Neural cell (in vitro differentiated cells): ENCODE measurements at regions not wholly inside any gene's neighbourhood (a gene's known extent, or its start where the extent isn't known, plus 50 kb on each side); places are given as distances from the start of the nearest gene placed in this dataset.

ENCODE experiments used
- H2AFZ ChIP-seq: fragments of 200-600, 300-800 bp; sonication (generic), shearing (Covaris generic); 2 replicates; pipeline ENCODE4 v1.6.0; 2014; ENCODE audit warnings: low read depth, mild to moderate bottlenecking, antibody characterized with exemption, low read length, moderate library complexity
- H3F3A ChIP-seq: fragments of 200-600 bp; shearing (Covaris generic); 2 replicates; pipeline ENCODE4 v1.6.1; 2016; ENCODE audit warnings: mild to moderate bottlenecking, moderate library complexity, mixed read lengths, antibody characterized with exemption, low read length; ENCODE audit not compliant: insufficient read depth, poor library complexity, severe bottlenecking
- H3K27ac ChIP-seq: fragments of 200-600, 300-800 bp; sonication (generic), shearing (Covaris generic); 2 replicates; pipeline ENCODE4 v1.5.1; 2014; ENCODE audit warnings: mild to moderate bottlenecking, low read length, moderate library complexity
- H3K27me3 ChIP-seq: fragments of 300-800, 200-600 bp; sonication (generic), shearing (Covaris generic); 2 replicates; pipeline ENCODE4 v1.6.0; 2014; ENCODE audit warnings: mild to moderate bottlenecking, low read depth, low read length, moderate library complexity; ENCODE audit not compliant: insufficient read depth
- H3K36me3 ChIP-seq: fragments of 300-800, 200-600 bp; sonication (generic), shearing (Covaris generic); 2 replicates; pipeline ENCODE4 v1.5.1; 2014; ENCODE audit warnings: mild to moderate bottlenecking, antibody characterized with exemption, low read length, moderate library complexity; ENCODE audit not compliant: insufficient read depth
- H3K4me2 ChIP-seq: fragments of 300-800, 200-600 bp; sonication (generic), shearing (Covaris generic); 2 replicates; pipeline ENCODE4 v1.6.0; 2014; ENCODE audit warnings: mild to moderate bottlenecking, low read length
- H3K4me3 ChIP-seq: fragments of 300-800, 200-600 bp; sonication (generic), shearing (Covaris generic); 2 replicates; pipeline ENCODE4 v1.5.1; 2014; ENCODE audit warnings: mild to moderate bottlenecking, low read length, moderate library complexity
- H3K79me2 ChIP-seq: fragments of 200-600 bp; shearing (Covaris generic); replicated peaks from 2 replicates; pipeline ENCODE4 v1.6.0; 2014; ENCODE audit warnings: mild to moderate bottlenecking, low read length, moderate library complexity; ENCODE audit not compliant: insufficient read depth
- H3K9ac ChIP-seq: fragments of 300-800, 200-600 bp; sonication (generic), shearing (Covaris generic); 2 replicates; pipeline ENCODE4 v1.6.1; 2016; ENCODE audit warnings: mild to moderate bottlenecking, low read length, mixed read lengths
- H3K9me2 ChIP-seq: fragments of 200-600 bp; shearing (Covaris generic); 2 replicates; pipeline ENCODE4 v1.6.1; 2016; ENCODE audit warnings: mild to moderate bottlenecking, low read length, mixed read lengths; ENCODE audit not compliant: insufficient read depth
- H3K9me3 ChIP-seq: fragments of 200-600, 300-800 bp; sonication (generic), shearing (Covaris generic); 2 replicates; pipeline ENCODE4 v1.6.1; 2016; ENCODE audit warnings: mild to moderate bottlenecking, mixed run types, low read length, moderate library complexity, mixed read lengths
- H4K20me1 ChIP-seq: fragments of 200-600 bp; shearing (Covaris generic); 2 replicates; pipeline ENCODE4 v1.6.1; 2016; ENCODE audit warnings: mild to moderate bottlenecking, mixed run types; ENCODE audit not compliant: insufficient read depth
- CTCF ChIP-seq: fragments of 450-650 bp; IDR thresholded peaks from 2 replicates; pipeline ENCODE4 v1.5.1; 2014; ENCODE audit warnings: antibody characterized with exemption, mild to moderate bottlenecking, moderate library complexity; ENCODE audit not compliant: poor library complexity, severe bottlenecking
- EP300 ChIP-seq: fragments of 450-650 bp; conservative IDR thresholded peaks from 2 replicates; pipeline ENCODE4 v1.6.1; 2014; ENCODE audit warnings: antibody characterized with exemption, mild to moderate bottlenecking, moderate library complexity; ENCODE audit not compliant: poor library complexity, severe bottlenecking
- EZH2 ChIP-seq: fragments of 200-600, 300-800 bp; shearing (Covaris generic), sonication (generic); IDR thresholded peaks from 2 replicates; pipeline ENCODE4 v1.6.1; 2014; ENCODE audit warnings: antibody characterized with exemption, low read length, borderline replicate concordance, mild to moderate bottlenecking; ENCODE audit not compliant: insufficient read depth, poor library complexity, severe bottlenecking
- MXI1 ChIP-seq: fragments of 450-650 bp; conservative IDR thresholded peaks from 2 replicates; pipeline ENCODE4 v1.6.1; 2014; ENCODE audit warnings: antibody characterized with exemption, mild to moderate bottlenecking; ENCODE audit not compliant: poor library complexity, severe bottlenecking
- POLR2AphosphoS5 ChIP-seq: IDR thresholded peaks from 2 replicates; pipeline ENCODE4 v1.6.1; 2012
- RAD21 ChIP-seq: fragments of 450-650 bp; conservative IDR thresholded peaks from 2 replicates; pipeline ENCODE4 v1.6.1; 2014; ENCODE audit warnings: antibody characterized with exemption, mild to moderate bottlenecking, moderate library complexity
- REST ChIP-seq: IDR thresholded peaks from 2 replicates; pipeline ENCODE4 v1.6.1; 2012; ENCODE audit warnings: borderline replicate concordance
- SMC3 ChIP-seq: fragments of 450-650 bp; conservative IDR thresholded peaks from 2 replicates; pipeline ENCODE4 v1.6.1; 2014; ENCODE audit warnings: antibody characterized with exemption, mild to moderate bottlenecking, moderate library complexity; ENCODE audit not compliant: poor library complexity
- TAF1 ChIP-seq: IDR thresholded peaks from 2 replicates; pipeline ENCODE4 v1.6.1; 2012; ENCODE audit warnings: low read depth

DNA sequence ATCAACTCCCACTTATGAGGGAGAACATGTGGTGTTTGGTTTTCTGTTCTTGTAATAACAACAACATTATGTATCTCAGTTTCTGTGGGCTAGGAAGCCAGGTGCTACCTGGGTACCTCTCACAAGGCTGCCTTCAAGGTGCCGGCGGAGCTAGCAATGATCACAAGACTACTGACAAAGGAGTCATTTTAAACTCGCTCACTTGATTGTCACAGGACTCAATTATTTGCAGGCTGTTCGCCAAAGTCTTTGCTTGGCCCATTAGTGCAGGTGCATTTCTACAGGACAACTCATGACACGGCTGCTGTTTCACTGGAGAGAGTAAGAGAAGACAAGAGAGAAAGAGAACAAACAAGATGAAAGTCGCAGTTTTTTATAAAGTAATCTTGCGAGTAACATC lies 1237.4 kb upstream of the TMPRSS15 start:
- H3F3A ChIP-seq = no peaks in the 10 kb centered on the region
- H3K9me3 ChIP-seq = no peaks in the 10 kb centered on the region
- no peak overlapping the region for H3K4me2 ChIP-seq
- H3K79me2 ChIP-seq = no peaks in the 10 kb centered on the region
- H3K4me3 ChIP-seq = no peak overlapping the region
- no peaks in the 10 kb centered on the region for H3K36me3 ChIP-seq
- H2AFZ ChIP-seq = no peak overlapping the region
- no peaks in the 10 kb centered on the region for H4K20me1 ChIP-seq
- H3K27me3 ChIP-seq = no peaks in the 10 kb centered on the region
- TF ChIP-seq MXI1 (no peak), CTCF (no peak), RAD21 (no peak), POLR2AphosphoS5 (no peak), EZH2 (no peak), EP300 (no peak), TAF1 (no peak), SMC3 (no peak), REST (no peak)
- no peak overlapping the region for H3K9ac ChIP-seq
- H3K9me2 ChIP-seq = no peaks in the 10 kb centered on the region
- no peak overlapping the region for H3K27ac ChIP-seq

GRCh38 chr21:19648391-19648790 lies 1244.8 kb upstream of the TMPRSS15 start:
- H3K36me3 ChIP-seq = no peaks in the 10 kb centered on the region

More at GRCh38 chr21:19648391-19648790, 1244.8 kb upstream of the TMPRSS15 start:
- no peaks in the 10 kb centered on the region for H3K9me3 ChIP-seq
- no peak overlapping the region for H2AFZ ChIP-seq
- no peak overlapping the region for H3K9ac ChIP-seq
- H3K4me3 ChIP-seq = no peak overlapping the region
- TF ChIP-seq EZH2 = no peak
- TF ChIP-seq SMC3 = no peak
- no peak for TF ChIP-seq TAF1
- no peak for TF ChIP-seq EP300
- no peak for TF ChIP-seq REST
- TF ChIP-seq CTCF = no peak
- no peak for TF ChIP-seq MXI1
- TF ChIP-seq RAD21 = no peak
- no peak for TF ChIP-seq POLR2AphosphoS5
- H4K20me1 ChIP-seq = no peaks in the 10 kb centered on the region
- no peaks in the 10 kb centered on the region for H3K27me3 ChIP-seq
- no peaks in the 10 kb centered on the region for H3K79me2 ChIP-seq
- H3K27ac ChIP-seq = no peak overlapping the region
- H3F3A ChIP-seq = no peaks in the 10 kb centered on the region
- no peak overlapping the region for H3K4me2 ChIP-seq
- no peaks in the 10 kb centered on the region for H3K9me2 ChIP-seq
